Caco-2 (cell line): ENCODE measurements at regions not wholly inside any gene's neighbourhood (a gene's known extent, or its start where the extent isn't known, plus 50 kb on each side); places are given as distances from the start of the nearest gene placed in this dataset.

ENCODE experiments used
- BruUV-seq: library from RNA; stranded (reverse); fragments of 400-500 nt; replicated peaks from 2 replicates; lab custom pipeline; 2021; lab: Mats Ljungman, UMichigan
- CTCF ChIA-PET: fragments of 300-600 bp; sonication (Branson Sonifier 250); formaldehyde crosslinking; loops from one replicate; lab custom pipeline; 2022; ENCODE audit warnings: antibody characterized with exemption; lab: Charles Lee
- POLR2A ChIA-PET: fragments of 300-600 bp; sonication (Branson Sonifier 250); formaldehyde crosslinking; loops from one replicate; lab custom pipeline; 2022; ENCODE audit warnings: antibody characterized with exemption; lab: Charles Lee
- DNase-seq, 2 experiments: peaks; one replicate each; pipeline versions ENCODE4 v3.0.0 to v3.0.0-alpha.2; 2020 to 2022
- H3K27me3 ChIP-seq: replicated peaks from 2 replicates; pipeline ENCODE4 v1.6.0; 2011; ENCODE audit warnings: low read length; ENCODE audit not compliant: control insufficient read depth, insufficient read depth
- H3K36me3 ChIP-seq: 2 replicates; pipeline ENCODE4 v1.5.1; 2011; ENCODE audit warnings: low read length; ENCODE audit not compliant: control insufficient read depth, insufficient read depth
- H3K4me1 ChIP-seq: fragments of 250-450 bp; sonication (Bioruptor Pico); 2 replicates; pipeline ENCODE4 v1.5.1; 2020; ENCODE audit warnings: mild to moderate bottlenecking
- H3K4me3 ChIP-seq: 2 replicates; pipeline ENCODE4 v1.5.1; 2011; ENCODE audit warnings: low read depth, mild to moderate bottlenecking, control low read depth, low read length
- H3K9me3 ChIP-seq: fragments of 250-450 bp; sonication (Bioruptor Pico); 2 replicates; pipeline ENCODE4 v1.5.1; 2020; ENCODE audit warnings: mild to moderate bottlenecking, moderate library complexity
- H3K27ac Mint-ChIP-seq: one replicate; pipeline ENCODE4 v1.8.0; 2022; ENCODE audit warnings: mixed read lengths; ENCODE audit not compliant: unreplicated experiment
- H3K27me3 Mint-ChIP-seq: one replicate; pipeline ENCODE4 v1.8.0; 2022; ENCODE audit warnings: mixed read lengths; ENCODE audit not compliant: insufficient read depth, unreplicated experiment
- H3K36me3 Mint-ChIP-seq: one replicate; pipeline ENCODE4 v1.8.0; 2022; ENCODE audit warnings: mild to moderate bottlenecking, mixed read lengths; ENCODE audit not compliant: insufficient read depth, unreplicated experiment
- H3K4me1 Mint-ChIP-seq: one replicate; pipeline ENCODE4 v1.8.0; 2022; ENCODE audit warnings: low read depth, mixed read lengths; ENCODE audit not compliant: unreplicated experiment
- H3K4me3 Mint-ChIP-seq: one replicate; pipeline ENCODE4 v1.8.0; 2022; ENCODE audit warnings: mild to moderate bottlenecking, moderate library complexity, mixed read lengths; ENCODE audit not compliant: unreplicated experiment
- H3K9me3 Mint-ChIP-seq: one replicate; pipeline ENCODE4 v1.8.0; 2022; ENCODE audit warnings: mixed read lengths; ENCODE audit not compliant: unreplicated experiment
- CTCF ChIP-seq, 2 experiments: fragments of 200-600 bp in 1 of 2; IDR thresholded peaks; 1 replicate in 1 of 2; 2 replicates in 1 of 2; pipeline versions ENCODE4 v1.5.1 to v1.8.0; 2011 to 2022; ENCODE audit warnings: antibody characterized with exemption in 1 of 2, control low read depth in 1 of 2, inconsistent platforms in 1 of 2, low read depth in 1 of 2, low read length in 1 of 2, mild to moderate bottlenecking in 1 of 2, moderate library complexity in 1 of 2; ENCODE audit not compliant: insufficient read depth in 1 of 2, severe bottlenecking in 1 of 2, unreplicated experiment in 1 of 2
- intact Hi-C: fragments of 100-400 bp; cut with micrococcal nuclease; formaldehyde crosslinking; loops from one replicate; pipeline ENCODE4 v1.10.0; 2022; ENCODE audit not compliant: unreplicated experiment

- no TSS peak for BruUV-seq
- no peak for DNase-seq
- Mint-ChIP-seq H3K27ac (no peak overlapping the region), H3K36me3 (no peaks in the 10 kb centered on the region), H3K27me3 (no peaks in the 10 kb centered on the region), H3K4me3 (no peak overlapping the region), H3K4me1 (no peaks in the 10 kb centered on the region), H3K9me3 (no peaks in the 10 kb centered on the region)
- CTCF ChIA-PET = no interaction called here
- Histone ChIP-seq H3K36me3 (no peaks in the 10 kb centered on the region), H3K4me1 (peaks cover 5% of the 10 kb centered on the region; the same call in 1 of the 2 replicates), H3K9me3 (no peaks in the 10 kb centered on the region), H3K27me3 (no peaks in the 10 kb centered on the region), H3K4me3 (no peak overlapping the region)
- no peak for TF ChIP-seq CTCF (IDR thresholded peaks at IDR 0.05; ENCODE audit: insufficient read depth in 1 of 2, low read depth in 1 of 2, low read length in 1 of 2, severe bottlenecking in 1 of 2, unreplicated experiment in 1 of 2)
- POLR2A ChIA-PET = no interaction called here
- intact Hi-C loops = no loop called here
Measured at GRCh38 chrX:69024161-69024736, 141.0 kb downstream of the PJA1 start.

- H3K4me3 Mint-ChIP-seq = no peak overlapping the region
- H3K27me3 ChIP-seq = no peaks in the 10 kb centered on the region
- DNase-seq = no peak
- no peaks in the 10 kb centered on the region for H3K9me3 ChIP-seq
- H3K36me3 Mint-ChIP-seq = no peaks in the 10 kb centered on the region
- POLR2A ChIA-PET = interaction anchor here (0.6 kb wide), 1 partner anchor 339 kb away, joined by 7 read pairs; no protein-coding TSS in a partner anchor
- no TSS peak for BruUV-seq
- no peaks in the 10 kb centered on the region for H3K36me3 ChIP-seq
- TF ChIP-seq CTCF (IDR thresholded peaks at IDR 0.05; ENCODE audit: insufficient read depth in 1 of 2, low read depth in 1 of 2, low read length in 1 of 2, severe bottlenecking in 1 of 2, unreplicated experiment in 1 of 2) = no peak
- no peak overlapping the region for H3K4me3 ChIP-seq
- intact Hi-C loops = no loop called here
- no peak overlapping the region for H3K27ac Mint-ChIP-seq
- H3K9me3 Mint-ChIP-seq = no peaks in the 10 kb centered on the region
- no peaks in the 10 kb centered on the region for H3K4me1 Mint-ChIP-seq
- CTCF ChIA-PET = no interaction called here
- no peaks in the 10 kb centered on the region for H3K27me3 Mint-ChIP-seq
- peaks cover 5% of the 10 kb centered on the region; the same call in 1 of the 2 replicates for H3K4me1 ChIP-seq
Measured at GRCh38 chrX:69022430-69022829, 142.8 kb downstream of the PJA1 start.

- H3K36me3 ChIP-seq = no peaks in the 10 kb centered on the region
- CTCF ChIA-PET = no interaction called here
- no peak overlapping the region for H3K4me3 ChIP-seq
- no peak overlapping the region for H3K4me3 Mint-ChIP-seq
- no peaks in the 10 kb centered on the region for H3K4me1 Mint-ChIP-seq
- no peaks in the 10 kb centered on the region for H3K4me1 ChIP-seq
- TF ChIP-seq CTCF (IDR thresholded peaks at IDR 0.05; ENCODE audit: insufficient read depth in 1 of 2, low read depth in 1 of 2, low read length in 1 of 2, severe bottlenecking in 1 of 2, unreplicated experiment in 1 of 2) = no peak
- H3K9me3 Mint-ChIP-seq = no peaks in the 10 kb centered on the region
- DNase-seq = no peak
- no peaks in the 10 kb centered on the region for H3K27me3 ChIP-seq
- POLR2A ChIA-PET = no interaction called here
- no TSS peak for BruUV-seq
- no peaks in the 10 kb centered on the region for H3K9me3 ChIP-seq
- H3K27ac Mint-ChIP-seq = no peak overlapping the region
- no peaks in the 10 kb centered on the region for H3K36me3 Mint-ChIP-seq
- intact Hi-C loops = no loop called here
- H3K27me3 Mint-ChIP-seq = no peaks in the 10 kb centered on the region
Measured at GRCh38 chrX:69021141-69021960, 143.9 kb downstream of the PJA1 start.
